ENCODE measurements at regions not wholly inside any gene's neighbourhood (a gene's known extent, or its start where the extent isn't known, plus 50 kb on each side); places are given as distances from the start of the nearest gene placed in this dataset.

- peaks cover 6% of the 10 kb centered on the region for H3K9me3 Mint-ChIP-seq
- H3K4me3 Mint-ChIP-seq = no peak overlapping the region
- no peaks in the 10 kb centered on the region for H3K36me3 Mint-ChIP-seq
- ATAC-seq = no peak
- no peaks in the 10 kb centered on the region for H3K27me3 Mint-ChIP-seq
- no peak overlapping the region for H3K27ac Mint-ChIP-seq
- no peaks in the 10 kb centered on the region for H3K4me1 Mint-ChIP-seq
Measured at GRCh38 chr5:23316060-23316591, 191.3 kb upstream of the PRDM9 start.

- Mint-ChIP-seq H3K27me3 (no peaks in the 10 kb centered on the region), H3K4me1 (no peaks in the 10 kb centered on the region), H3K4me3 (no peak overlapping the region), H3K27ac (no peak overlapping the region), H3K9me3 (peaks cover 6% of the 10 kb centered on the region), H3K36me3 (no peaks in the 10 kb centered on the region)
- ATAC-seq = no peak
Measured at GRCh38 chr5:23314827-23315226, 192.6 kb upstream of the PRDM9 start.

GRCh38 chr5:23305055-23305454 is 202.4 kb upstream of the PRDM9 start:
- Mint-ChIP-seq H3K4me3 (no peak overlapping the region), H3K4me1 (no peaks in the 10 kb centered on the region), H3K36me3 (no peaks in the 10 kb centered on the region), H3K27ac (no peak overlapping the region), H3K27me3 (no peaks in the 10 kb centered on the region), H3K9me3 (peaks cover 3% of the 10 kb centered on the region)
- no peak for ATAC-seq

GRCh38 chr5:23303836-23304235 is 203.6 kb upstream of the PRDM9 start:
- Mint-ChIP-seq H3K27me3 (no peaks in the 10 kb centered on the region), H3K36me3 (no peaks in the 10 kb centered on the region), H3K9me3 (peaks cover 3% of the 10 kb centered on the region), H3K27ac (no peak overlapping the region), H3K4me3 (no peak overlapping the region), H3K4me1 (no peaks in the 10 kb centered on the region)
- no peak for ATAC-seq

GRCh38 chr5:23303435-23303834 is 204.0 kb upstream of the PRDM9 start:
- Mint-ChIP-seq H3K27me3 (no peaks in the 10 kb centered on the region), H3K4me1 (no peaks in the 10 kb centered on the region), H3K27ac (no peak overlapping the region), H3K9me3 (peaks cover 3% of the 10 kb centered on the region), H3K36me3 (no peaks in the 10 kb centered on the region), H3K4me3 (no peak overlapping the region)
- no peak for ATAC-seq

GRCh38 chr5:23302438-23302837 is 205.0 kb upstream of the PRDM9 start:
- Mint-ChIP-seq H3K9me3 (peaks cover 3% of the 10 kb centered on the region), H3K27ac (no peak overlapping the region), H3K4me3 (no peak overlapping the region), H3K36me3 (no peaks in the 10 kb centered on the region), H3K4me1 (no peaks in the 10 kb centered on the region), H3K27me3 (no peaks in the 10 kb centered on the region)
- no peak for ATAC-seq

- ATAC-seq = no peak
- Mint-ChIP-seq H3K4me1 (no peaks in the 10 kb centered on the region), H3K9me3 (no peaks in the 10 kb centered on the region), H3K36me3 (no peaks in the 10 kb centered on the region), H3K27ac (no peak overlapping the region), H3K4me3 (no peak overlapping the region), H3K27me3 (no peaks in the 10 kb centered on the region)
Measured at GRCh38 chr5:23289162-23289561, 218.2 kb upstream of the PRDM9 start.

- Mint-ChIP-seq H3K4me1 (no peaks in the 10 kb centered on the region), H3K27me3 (no peaks in the 10 kb centered on the region), H3K4me3 (no peak overlapping the region), H3K36me3 (no peaks in the 10 kb centered on the region), H3K9me3 (peaks cover 3% of the 10 kb centered on the region), H3K27ac (no peak overlapping the region)
- ATAC-seq = no peak
Measured at GRCh38 chr5:23284656-23285055, 222.8 kb upstream of the PRDM9 start.

- Mint-ChIP-seq H3K36me3 (no peaks in the 10 kb centered on the region), H3K9me3 (peaks cover 5% of the 10 kb centered on the region), H3K4me3 (no peak overlapping the region), H3K27me3 (no peaks in the 10 kb centered on the region), H3K4me1 (no peaks in the 10 kb centered on the region), H3K27ac (no peak overlapping the region)
- no peak for ATAC-seq
Measured at GRCh38 chr5:23274171-23274570, 233.2 kb upstream of the PRDM9 start.

GRCh38 chr5:23269981-23270380 is 237.4 kb upstream of the PRDM9 start:
- no peaks in the 10 kb centered on the region for H3K27me3 Mint-ChIP-seq
- no peak for ATAC-seq
- H3K4me1 Mint-ChIP-seq = no peaks in the 10 kb centered on the region
- no peak overlapping the region for H3K4me3 Mint-ChIP-seq
- no peaks in the 10 kb centered on the region for H3K36me3 Mint-ChIP-seq
- no peak overlapping the region for H3K27ac Mint-ChIP-seq
- no peaks in the 10 kb centered on the region for H3K9me3 Mint-ChIP-seq

GRCh38 chr5:23268136-23268535 is 239.3 kb upstream of the PRDM9 start:
- no peak for ATAC-seq
- H3K4me1 Mint-ChIP-seq = no peaks in the 10 kb centered on the region
- no peak overlapping the region for H3K4me3 Mint-ChIP-seq
- no peak overlapping the region for H3K27ac Mint-ChIP-seq
- no peaks in the 10 kb centered on the region for H3K9me3 Mint-ChIP-seq
- no peaks in the 10 kb centered on the region for H3K27me3 Mint-ChIP-seq
- no peaks in the 10 kb centered on the region for H3K36me3 Mint-ChIP-seq

GRCh38 chr5:23260621-23261020 is 246.8 kb upstream of the PRDM9 start:
- Mint-ChIP-seq H3K27me3 (no peaks in the 10 kb centered on the region), H3K27ac (no peak overlapping the region)
- no peak for ATAC-seq

GRCh38 chr5:23257656-23258055 is 249.8 kb upstream of the PRDM9 start:
- ATAC-seq = no peak
- Mint-ChIP-seq H3K27me3 (no peaks in the 10 kb centered on the region), H3K9me3 (no peaks in the 10 kb centered on the region), H3K27ac (no peak overlapping the region), H3K4me3 (no peak overlapping the region), H3K36me3 (no peaks in the 10 kb centered on the region), H3K4me1 (no peaks in the 10 kb centered on the region)

More at GRCh38 chr5:23260621-23261020, 246.8 kb upstream of the PRDM9 start:
- H3K9me3 Mint-ChIP-seq = no peaks in the 10 kb centered on the region
- no peak overlapping the region for H3K4me3 Mint-ChIP-seq
- no peaks in the 10 kb centered on the region for H3K36me3 Mint-ChIP-seq
- no peaks in the 10 kb centered on the region for H3K4me1 Mint-ChIP-seq

GRCh38 chr5:23253621-23254198 is 253.7 kb upstream of the PRDM9 start:
- Mint-ChIP-seq H3K4me1 (no peaks in the 10 kb centered on the region), H3K9me3 (no peaks in the 10 kb centered on the region), H3K36me3 (no peaks in the 10 kb centered on the region), H3K4me3 (no peak overlapping the region), H3K27ac (no peak overlapping the region), H3K27me3 (no peaks in the 10 kb centered on the region)
- ATAC-seq = no peak

GRCh38 chr5:23242891-23243290 is 264.5 kb upstream of the PRDM9 start:
- no peak for ATAC-seq
- Mint-ChIP-seq H3K4me3 (no peak overlapping the region), H3K36me3 (no peaks in the 10 kb centered on the region), H3K27me3 (no peaks in the 10 kb centered on the region), H3K4me1 (no peaks in the 10 kb centered on the region), H3K27ac (no peak overlapping the region), H3K9me3 (no peaks in the 10 kb centered on the region)

- Mint-ChIP-seq H3K27ac (no peak overlapping the region), H3K36me3 (no peaks in the 10 kb centered on the region), H3K27me3 (no peaks in the 10 kb centered on the region), H3K4me3 (no peak overlapping the region), H3K9me3 (no peaks in the 10 kb centered on the region), H3K4me1 (no peaks in the 10 kb centered on the region)
- ATAC-seq = no peak
Measured at GRCh38 chr5:23235246-23235645, 272.2 kb upstream of the PRDM9 start.

GRCh38 chr5:23234197-23234596 is 273.2 kb upstream of the PRDM9 start:
- H3K27ac Mint-ChIP-seq = no peak overlapping the region
- H3K4me3 Mint-ChIP-seq = no peak overlapping the region
- no peaks in the 10 kb centered on the region for H3K9me3 Mint-ChIP-seq
- no peaks in the 10 kb centered on the region for H3K27me3 Mint-ChIP-seq
- H3K36me3 Mint-ChIP-seq = no peaks in the 10 kb centered on the region
- H3K4me1 Mint-ChIP-seq = no peaks in the 10 kb centered on the region
- no peak for ATAC-seq
